GM13976 (cell line): ENCODE measurements at regions not wholly inside any gene's neighbourhood (a gene's known extent, or its start where the extent isn't known, plus 50 kb on each side); places are given as distances from the start of the nearest gene placed in this dataset.

Source experiments
- DNase-seq: peaks from one replicate; pipeline ENCODE4 v3.0.0; 2012; ENCODE audit warnings: low spot score
- CTCF ChIP-seq: IDR thresholded peaks from 2 replicates; pipeline ENCODE4 v1.5.1; 2012; ENCODE audit warnings: borderline replicate concordance, mild to moderate bottlenecking; ENCODE audit not compliant: insufficient read depth; ENCODE audit errors: extremely low read depth, missing control alignments, control extremely low read depth
- in situ Hi-C: fragments of 300-500 bp; cut with MboI; formaldehyde crosslinking; loops from one replicate; pipeline ENCODE4 v1.12.0; 2022; ENCODE audit warnings: low sequenced_read_pairs, mixed read lengths, inconsistent platforms; ENCODE audit not compliant: unreplicated experiment

GRCh38 chr18:77749089-77749488 lies 499.4 kb downstream of the GALR1 start:
- TF ChIP-seq CTCF, result peak; percentile 23
- no peak for DNase-seq
- in situ Hi-C loops, result no loop called here

- DNase-seq, result no peak
- TF ChIP-seq CTCF, result no peak
- in situ Hi-C loops, result no loop called here
Observed at GRCh38 chr18:77750006-77750405, 500.4 kb downstream of the GALR1 start.

GRCh38 chr18:77754475-77755044 lies 504.9 kb downstream of the GALR1 start:
- in situ Hi-C loops, result no loop called here
- DNase-seq, result no peak
- no peak for TF ChIP-seq CTCF

- no peak for DNase-seq
- TF ChIP-seq CTCF, result no peak
- in situ Hi-C loops, result no loop called here
Observed at GRCh38 chr18:77755187-77755586, 505.5 kb downstream of the GALR1 start.

- no peak for TF ChIP-seq CTCF
- in situ Hi-C loops, result no loop called here
- no peak for DNase-seq
Observed at GRCh38 chr18:77761332-77761731, 511.7 kb downstream of the GALR1 start.

GRCh38 chr18:77762014-77762413 lies 512.4 kb downstream of the GALR1 start:
- no peak for TF ChIP-seq CTCF
- in situ Hi-C loops, result no loop called here
- no peak for DNase-seq
